GM06990 (cell line): ENCODE measurements at regions not wholly inside any gene's neighbourhood (a gene's known extent, or its start where the extent isn't known, plus 50 kb on each side); places are given as distances from the start of the nearest gene placed in this dataset.
A peak's percentile ranks its signal among the peaks of the same experiment; 100 is the strongest.
"Not testable (repeated sequence)": the region's sequence is repeated elsewhere in the genome, so short reads cannot be mapped to it uniquely, and the experiment has no call there.

Source experiments
- DNase-seq: peaks from one replicate; pipeline ENCODE4 v3.0.0-alpha.2; 2011; ENCODE audit not compliant: insufficient read length; ENCODE audit errors: extremely low read depth
- H3K27me3 ChIP-seq: replicated peaks from 2 replicates; pipeline ENCODE4 v1.6.0; 2011; ENCODE audit warnings: low read length; ENCODE audit not compliant: control insufficient read depth, insufficient read depth
- H3K36me3 ChIP-seq: 2 replicates; pipeline ENCODE4 v1.5.1; 2011; ENCODE audit warnings: low read length; ENCODE audit not compliant: control insufficient read depth, insufficient read depth
- H3K4me3 ChIP-seq: replicated peaks from 2 replicates; pipeline ENCODE4 v1.5.1; 2011; ENCODE audit warnings: low read depth, mild to moderate bottlenecking, control low read depth, low read length
- CTCF ChIP-seq: IDR thresholded peaks from 2 replicates; pipeline ENCODE4 v1.5.1; 2011; ENCODE audit warnings: low read length, control low read depth, mild to moderate bottlenecking, inconsistent platforms; ENCODE audit not compliant: insufficient read depth, poor library complexity, severe bottlenecking

GRCh38 chr3:106129939-106130338 lies 261.1 kb upstream of the CBLB start:
- H3K27me3 ChIP-seq: no peaks in the 10 kb centered on the region
- no peak for TF ChIP-seq CTCF
- H3K36me3 ChIP-seq: no peaks in the 10 kb centered on the region
- no peak overlapping the region for H3K4me3 ChIP-seq
- no peak for DNase-seq

DNA sequence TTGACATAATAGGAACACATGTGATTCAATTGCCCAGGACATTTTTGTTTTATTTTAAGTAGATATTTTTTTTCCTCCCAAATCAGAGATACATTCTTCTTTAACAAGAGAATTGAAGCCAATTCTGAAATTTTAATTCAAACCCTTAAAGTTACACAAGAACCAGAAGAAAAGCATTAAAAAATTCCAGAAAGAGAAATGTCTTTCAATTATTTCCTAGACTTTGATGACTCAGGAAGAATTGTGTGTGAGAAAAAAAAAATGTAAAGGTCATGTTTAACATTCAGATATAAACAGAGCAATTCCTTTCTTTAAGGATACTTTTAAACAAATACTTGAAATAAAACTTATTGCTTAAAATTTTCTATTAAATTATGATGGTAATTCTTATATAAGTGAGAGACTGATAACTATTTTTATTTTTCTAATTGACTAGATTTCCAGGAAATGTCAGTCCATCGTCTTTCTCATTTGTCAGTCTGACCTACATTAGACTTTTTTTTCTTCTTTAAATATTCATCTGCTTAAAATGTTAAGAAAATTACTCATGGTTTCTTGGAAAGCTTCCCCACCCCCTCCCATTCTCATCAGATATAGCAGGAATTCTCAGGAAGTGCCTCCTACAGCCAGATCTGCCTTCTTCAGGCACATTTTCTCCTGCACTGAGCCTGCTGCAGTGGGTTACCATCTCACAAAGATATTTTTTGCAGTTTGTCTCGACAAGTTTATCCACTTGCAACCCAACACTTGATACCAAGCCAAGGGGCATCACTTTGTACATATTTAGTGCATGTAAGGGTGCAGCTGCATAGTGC lies 261.8 kb upstream of the CBLB start:
- Histone ChIP-seq H3K36me3 (no peaks in the 10 kb centered on the region), H3K4me3 (no peak overlapping the region), H3K27me3 (no peaks in the 10 kb centered on the region)
- TF ChIP-seq CTCF: no peak
- no peak for DNase-seq

- Histone ChIP-seq H3K27me3 (no peaks in the 10 kb centered on the region), H3K36me3 (no peaks in the 10 kb centered on the region), H3K4me3 (no peak overlapping the region)
- DNase-seq: peak; percentile 5
- TF ChIP-seq CTCF: no peak
Observed at GRCh38 chr3:106135451-106136160, 266.8 kb upstream of the CBLB start.

GRCh38 chr3:106139826-106140225 lies 271.0 kb upstream of the CBLB start:
- TF ChIP-seq CTCF: no peak
- Histone ChIP-seq H3K27me3 (no peaks in the 10 kb centered on the region), H3K4me3 (no peak overlapping the region), H3K36me3 (no peaks in the 10 kb centered on the region)
- no peak for DNase-seq

DNA sequence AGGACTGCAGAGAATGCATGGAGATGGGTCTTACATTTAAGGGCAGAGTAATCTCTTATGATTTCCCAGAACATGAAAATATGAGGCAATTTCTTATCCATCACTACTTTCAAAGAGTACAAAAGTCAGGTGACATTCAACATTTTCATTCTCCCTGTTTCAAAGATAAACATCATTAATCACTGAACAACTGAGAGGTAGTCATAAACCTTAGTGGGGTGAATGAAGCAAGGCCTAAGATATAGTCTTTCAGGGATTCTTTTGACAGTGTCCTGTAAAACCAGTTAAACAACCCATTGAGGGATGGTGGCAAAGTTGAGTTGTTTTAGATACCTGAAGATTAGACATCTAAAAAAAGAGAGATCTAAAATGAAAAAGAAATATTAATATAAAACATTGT lies 271.6 kb upstream of the CBLB start:
- no peak for TF ChIP-seq CTCF
- H3K36me3 ChIP-seq: no peaks in the 10 kb centered on the region
- DNase-seq: no peak
- no peaks in the 10 kb centered on the region for H3K27me3 ChIP-seq
- no peak overlapping the region for H3K4me3 ChIP-seq

- no peak for TF ChIP-seq CTCF
- no peak overlapping the region for H3K4me3 ChIP-seq
- no peaks in the 10 kb centered on the region for H3K27me3 ChIP-seq
- no peaks in the 10 kb centered on the region for H3K36me3 ChIP-seq
- no peak for DNase-seq
Observed at GRCh38 chr3:106144030-106144429, 275.2 kb upstream of the CBLB start.

GRCh38 chr3:106148440-106149082 lies 279.7 kb upstream of the CBLB start:
- H3K27me3 ChIP-seq, H3K36me3 ChIP-seq, H3K4me3 ChIP-seq, DNase-seq: not testable (repeated sequence)
